Ovary (tissue), 7 donors: ENCODE measurements at regions not wholly inside any gene's neighbourhood (a gene's known extent, or its start where the extent isn't known, plus 50 kb on each side); places are given as distances from the start of the nearest gene placed in this dataset.

Experiments used
- DNase-seq, 5 donors: peaks; one replicate each; pipeline ENCODE4 v3.0.0-alpha.2; 2019 to 2020
- H3K27ac ChIP-seq, 2 donors: fragments of 200-600 bp; one replicate each; pipeline versions ENCODE4 v1.5.1 to v1.8.0; 2019 to 2022
- H3K27me3 ChIP-seq: fragments of 200-600 bp; one replicate; pipeline ENCODE4 v1.8.0; 2022
- H3K36me3 ChIP-seq: fragments of 200-600 bp; sonication (generic); one replicate; pipeline ENCODE4 v1.5.1; 2019
- H3K4me1 ChIP-seq: one replicate; pipeline ENCODE4 v1.8.1; 2013; ENCODE audit warnings: mild to moderate bottlenecking, moderate library complexity; ENCODE audit not compliant: insufficient read depth
- H3K4me3 ChIP-seq: fragments of 200-600 bp; sonication (generic); one replicate; pipeline ENCODE4 v1.5.1; 2017
- H3K9me3 ChIP-seq, 2 donors: fragments of 200-600 bp in 1 of 2; sonication (generic) in 1 of 2; one replicate each; pipeline versions ENCODE4 v1.5.1 to v1.8.1; 2013 to 2019; ENCODE audit warnings: mild to moderate bottlenecking in 1 of 2, moderate library complexity in 1 of 2
- CTCF ChIP-seq, 3 donors: fragments of 450-650 bp in 2 of 3; fragments of 200-600 bp in 1 of 3; IDR thresholded peaks; one replicate each; pipeline versions ENCODE4 v1.5.1 to v1.8.0; 2016 to 2022; ENCODE audit warnings: antibody characterized with exemption in 3 of 3, mild to moderate bottlenecking in 1 of 3
- EP300 ChIP-seq: sonication (generic); formaldehyde crosslinking; IDR thresholded peaks from one replicate; pipeline ENCODE4 v1.6.1; 2017; ENCODE audit warnings: antibody characterized with exemption
- POLR2A ChIP-seq: fragments of 450-650 bp; IDR thresholded peaks from one replicate; pipeline ENCODE4 v1.6.1; 2017; ENCODE audit warnings: antibody characterized with exemption, mild to moderate bottlenecking, moderate library complexity
- WGBS, 3 donors: extraction: QIAGEN DNeasy Blood & Tissue Kit in 1 of 3; methylation state at CpG; one replicate each; pipeline versions ENCODE4 v1.1.5 to v1.1.7; 2013 to 2017; 5-methylcytosine and 5-hydroxymethylcytosine counted together
- intact Hi-C, 4 donors: fragments of 100-400 bp; cut with DNase I; formaldehyde crosslinking; loops; one replicate each; pipeline versions ENCODE4 v1.11.0 to v1.15.1; 2022 to 2023
- donor health status: DM: no; HTN: no; CAD: no; lungs with moderate emphysema.
- donor health status: DM: no; HTN: no; CAD: no.
- donor health status: Bipolar disorder and iron deficiency.
- donor health status: DM: no; HTN: no; CAD: no.
- donor health status: DM: yes; HTN: yes; CAD: no.

- H3K9me3 ChIP-seq, result peaks cover 0 to 1% of the 10 kb centered on the region in 2 donors
- no peaks in the 10 kb centered on the region for H3K36me3 ChIP-seq
- intact Hi-C loops, result no loop called here
- no peak overlapping the region for H3K4me3 ChIP-seq
- H3K4me1 ChIP-seq, result no peaks in the 10 kb centered on the region
- WGBS, 3 donors, result 62 to 74% (median 69%) methylated on average over 1 of the region's 1 CpG
- no peak for DNase-seq
- H3K27me3 ChIP-seq, result no peaks in the 10 kb centered on the region
- TF ChIP-seq POLR2A (no peak), EP300 (no peak), CTCF (IDR thresholded peaks at IDR 0.05) (no peak)
- H3K27ac ChIP-seq, result no peak overlapping the region
These were observed 1629.7 kb upstream of the TMEFF2 start for GRCh38 chr2:193824474-193824873.

GRCh38 chr2:193818801-193819499 is 1624.2 kb upstream of the TMEFF2 start:
- WGBS, 3 donors, result 87 to 96% (median 89%) methylated on average over 5 of the region's 5 CpGs

GRCh38 chr2:193816008-193816407 is 1621.3 kb upstream of the TMEFF2 start:
- TF ChIP-seq CTCF (IDR thresholded peaks at IDR 0.05) (no peak), EP300 (no peak), POLR2A (no peak)
- no peaks in the 10 kb centered on the region for H3K36me3 ChIP-seq

More at GRCh38 chr2:193818801-193819499, 1624.2 kb upstream of the TMEFF2 start:
- H3K4me1 ChIP-seq, result no peaks in the 10 kb centered on the region
- H3K4me3 ChIP-seq, result no peak overlapping the region
- no peak overlapping the region for H3K27ac ChIP-seq
- intact Hi-C loops, result no loop called here
- no peak for TF ChIP-seq POLR2A
- no peak for TF ChIP-seq EP300
- no peak for TF ChIP-seq CTCF (IDR thresholded peaks at IDR 0.05)
- H3K9me3 ChIP-seq, result peaks cover 0 to 6% of the 10 kb centered on the region in 2 donors
- no peaks in the 10 kb centered on the region for H3K27me3 ChIP-seq
- H3K36me3 ChIP-seq, result no peaks in the 10 kb centered on the region
- no peak for DNase-seq

GRCh38 chr2:193810533-193810932 is 1615.8 kb upstream of the TMEFF2 start:
- DNase-seq, result no peak
- no peak for TF ChIP-seq CTCF (IDR thresholded peaks at IDR 0.05)
- TF ChIP-seq EP300, result no peak
- no peak for TF ChIP-seq POLR2A
- Histone ChIP-seq H3K9me3 (no peaks in the 10 kb centered on the region), H3K4me3 (no peak overlapping the region), H3K4me1 (no peaks in the 10 kb centered on the region), H3K27me3 (no peaks in the 10 kb centered on the region), H3K36me3 (no peaks in the 10 kb centered on the region), H3K27ac (no peak overlapping the region)
- intact Hi-C loops, result no loop called here
- WGBS, 3 donors, result 18 to 25% (median 19%) methylated on average over 3 of the region's 3 CpGs

More at GRCh38 chr2:193816008-193816407, 1621.3 kb upstream of the TMEFF2 start:
- Histone ChIP-seq H3K27ac (no peak overlapping the region), H3K9me3 (peaks cover 0 to 6% of the 10 kb centered on the region in 2 donors), H3K27me3 (no peaks in the 10 kb centered on the region), H3K4me3 (no peak overlapping the region), H3K4me1 (no peaks in the 10 kb centered on the region)
- DNase-seq, result no peak
- intact Hi-C loops, result no loop called here
